Muscle of arm (tissue), 1 donor: ENCODE measurements at regions not wholly inside any gene's neighbourhood (a gene's known extent, or its start where the extent isn't known, plus 50 kb on each side); places are given as distances from the start of the nearest gene placed in this dataset.
A peak's percentile ranks its signal among the peaks of the same experiment; 100 is the strongest.
"Not testable (repeated sequence)": the region's sequence is repeated elsewhere in the genome, so short reads cannot be mapped to it uniquely, and the experiment has no call there.

ENCODE experiments used
- DNase-seq: peaks from one replicate; pipeline ENCODE4 v3.0.0-alpha.2; 2013

DNA sequence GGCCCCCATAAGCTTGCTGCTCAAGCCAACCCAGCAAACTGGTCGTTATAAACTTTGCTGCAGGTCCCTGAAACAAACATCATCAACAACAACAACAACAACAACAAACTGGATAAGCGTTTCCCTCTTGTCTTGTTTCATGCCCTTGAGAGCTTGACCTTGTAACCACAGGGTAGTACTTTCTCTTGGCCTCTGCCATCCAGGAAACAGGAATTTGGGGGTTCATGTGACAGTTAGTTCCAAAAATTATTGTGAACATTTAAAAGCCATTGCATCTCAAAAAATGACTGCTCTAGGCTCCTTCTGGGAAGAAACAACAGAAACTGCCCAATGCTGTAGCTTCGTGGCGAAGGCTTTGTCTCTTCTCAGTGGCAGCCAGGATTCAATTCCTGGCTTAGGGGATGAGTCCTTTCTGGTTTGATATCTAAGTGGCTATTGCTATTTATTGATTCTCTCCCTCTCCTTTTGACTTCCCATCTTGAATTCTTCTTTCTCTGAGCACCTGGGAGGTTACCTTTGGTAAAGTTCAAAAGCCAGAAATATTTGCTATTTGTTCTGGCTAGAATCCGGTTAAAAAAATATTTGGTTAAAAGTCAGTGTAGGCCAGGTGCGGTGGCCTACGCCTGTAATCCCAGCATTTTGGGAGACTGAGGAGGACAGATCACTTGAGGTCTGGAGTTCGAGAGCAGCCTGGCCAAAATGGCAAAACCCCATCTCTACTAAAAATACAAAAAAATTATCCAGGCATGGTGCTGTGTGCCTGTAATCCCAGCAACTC is 52.0 kb upstream of the CPM start:
- DNase-seq = no peak

DNA sequence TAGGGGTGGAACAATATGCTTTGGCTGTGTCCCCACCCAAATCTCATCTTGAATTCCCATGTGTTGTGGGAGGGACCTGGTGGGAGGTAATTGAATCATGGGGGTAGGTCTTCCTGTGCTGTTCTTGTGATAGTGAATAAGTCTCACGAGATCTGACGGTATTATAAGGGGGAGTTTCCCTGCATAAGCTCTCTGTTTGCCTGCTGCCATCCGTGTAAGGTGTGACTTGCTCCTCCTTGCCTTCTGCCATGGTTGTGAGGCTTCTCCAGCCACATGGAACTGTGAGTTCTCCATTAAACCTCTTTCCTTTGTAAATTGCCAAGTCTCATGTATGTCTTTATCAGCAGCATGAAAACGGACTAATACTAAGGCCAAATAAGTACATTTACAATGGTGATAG is 64.6 kb upstream of the CPM start:
- not testable (repeated sequence) for DNase-seq

DNA sequence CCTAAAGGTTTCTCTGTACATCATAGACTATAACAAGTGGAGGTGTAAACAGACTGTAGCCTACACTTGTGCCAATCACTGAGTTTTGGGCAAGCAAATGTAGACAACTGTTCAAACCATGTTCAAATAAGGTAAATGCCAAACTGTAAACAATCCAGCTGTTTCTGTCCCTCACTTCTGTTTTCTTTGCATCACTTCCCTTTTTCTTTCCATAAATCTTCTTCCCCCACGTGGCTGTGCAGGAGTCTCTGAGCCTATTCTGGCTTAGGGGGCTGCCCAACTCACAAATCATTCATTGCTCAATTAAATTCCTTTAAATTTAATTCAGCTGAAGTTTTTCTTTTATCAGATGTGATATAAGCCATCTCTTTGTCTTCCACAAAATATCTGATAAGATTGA is 65.1 kb upstream of the CPM start:
- DNase-seq = no peak

DNA sequence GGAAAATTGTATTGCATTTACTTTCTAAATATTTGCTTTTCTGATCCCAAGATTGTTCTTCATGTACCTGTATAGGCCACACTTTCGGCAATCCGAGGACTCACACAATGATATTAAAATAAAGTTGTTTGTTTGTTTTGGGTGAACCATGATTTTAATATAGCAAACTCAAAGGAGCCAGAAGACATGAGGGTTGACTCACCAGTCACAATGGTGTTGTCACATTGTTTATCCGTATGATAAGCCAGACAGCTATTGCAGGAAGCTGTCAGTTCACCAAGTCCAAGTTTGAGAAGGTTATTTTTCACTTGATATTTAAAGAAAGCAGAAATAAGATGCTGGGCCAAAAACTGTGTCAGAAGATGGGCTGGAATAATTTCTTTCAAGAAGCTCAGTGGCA is 67.1 kb upstream of the CPM start:
- DNase-seq = no peak

DNA sequence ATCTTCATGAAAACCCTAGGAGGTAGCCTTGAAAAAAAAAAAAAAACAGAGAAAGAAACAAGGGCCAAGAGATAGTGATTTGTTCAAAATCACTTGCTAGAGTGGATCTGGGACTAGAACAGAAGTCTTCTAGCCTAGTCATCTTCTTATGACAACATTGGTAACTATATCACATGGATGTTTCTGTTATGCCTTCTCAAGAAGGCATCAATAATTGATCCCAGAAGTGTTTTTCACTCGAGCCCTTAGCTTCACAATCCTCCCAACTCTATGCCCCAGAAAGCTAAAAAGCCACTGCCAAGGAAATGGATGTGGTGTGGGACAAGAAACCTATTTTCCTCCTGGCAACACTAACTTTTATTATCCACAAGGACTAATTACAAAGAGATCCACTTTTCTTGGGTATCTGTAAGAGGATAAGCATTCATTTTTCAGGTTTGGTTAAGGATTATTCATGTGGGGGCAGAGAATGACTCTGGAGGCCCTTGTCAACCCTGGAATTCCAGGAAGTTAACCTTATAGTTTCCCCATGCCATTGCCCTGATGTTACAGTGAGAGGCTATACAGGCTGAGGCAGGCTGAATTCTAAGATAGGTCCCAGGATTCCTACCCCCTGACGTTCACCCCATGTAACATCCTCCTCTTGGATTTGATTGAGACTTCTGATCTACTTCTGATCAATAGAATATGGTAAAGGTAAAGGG is 67.7 kb upstream of the CPM start:
- DNase-seq = no peak

DNA sequence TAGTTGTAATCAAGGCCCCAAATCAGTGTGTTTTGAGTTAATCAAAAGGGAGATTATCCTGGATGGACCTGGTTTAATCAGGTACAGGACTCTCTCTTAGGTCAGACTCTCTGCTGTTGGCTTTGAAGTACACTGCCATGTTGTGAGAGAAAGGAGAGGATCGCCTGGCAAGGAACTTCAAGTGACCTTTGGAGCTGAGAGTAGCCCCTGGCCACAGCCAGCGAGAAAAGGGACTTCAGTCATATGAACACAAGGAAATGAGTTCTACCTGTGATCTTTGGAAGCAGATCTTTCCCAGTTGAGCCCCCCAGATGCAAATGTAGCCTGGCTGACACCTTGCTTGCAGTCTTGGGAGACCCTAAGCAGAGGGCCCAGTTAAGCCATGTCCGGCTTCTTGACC is 68.3 kb upstream of the CPM start:
- DNase-seq = no peak

DNA sequence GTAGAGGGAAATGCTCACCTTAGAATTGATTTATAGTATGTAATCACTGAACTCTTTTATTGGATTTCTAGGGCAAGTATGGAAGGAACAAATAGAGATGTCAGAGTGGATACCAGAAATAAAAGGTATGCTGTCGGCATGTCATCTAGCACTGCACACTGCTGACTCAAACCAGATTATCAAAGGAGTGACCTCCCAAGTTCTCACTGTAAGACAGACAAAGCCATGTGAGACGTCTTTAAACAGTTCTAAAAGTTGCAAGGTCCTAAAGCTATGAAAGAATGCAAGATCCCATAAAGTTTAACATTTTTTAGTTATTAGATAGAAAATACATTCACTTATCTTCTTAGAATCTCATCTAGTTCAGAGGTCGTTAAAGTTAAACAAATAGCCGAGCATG is 70.0 kb upstream of the CPM start:
- DNase-seq = no peak

DNA sequence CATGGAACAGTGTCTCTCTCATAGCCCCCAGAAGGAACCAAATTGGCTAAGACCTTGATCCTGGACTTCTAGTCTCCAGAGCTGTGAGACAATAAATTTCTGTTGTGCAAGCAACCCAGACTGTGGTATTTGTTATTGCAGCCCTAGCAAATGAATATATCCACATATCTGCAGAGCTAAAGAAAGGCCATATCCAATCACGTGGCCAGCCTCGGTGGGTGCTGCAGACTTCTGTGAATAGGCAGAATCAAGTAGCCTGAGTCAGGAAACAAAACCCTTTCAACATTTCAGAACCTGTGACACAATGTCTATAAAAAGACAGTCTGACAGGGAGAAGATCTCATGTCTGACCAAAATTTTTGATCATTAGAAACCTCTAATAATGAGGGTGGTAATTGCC is 71.0 kb upstream of the CPM start:
- no peak for DNase-seq

DNA sequence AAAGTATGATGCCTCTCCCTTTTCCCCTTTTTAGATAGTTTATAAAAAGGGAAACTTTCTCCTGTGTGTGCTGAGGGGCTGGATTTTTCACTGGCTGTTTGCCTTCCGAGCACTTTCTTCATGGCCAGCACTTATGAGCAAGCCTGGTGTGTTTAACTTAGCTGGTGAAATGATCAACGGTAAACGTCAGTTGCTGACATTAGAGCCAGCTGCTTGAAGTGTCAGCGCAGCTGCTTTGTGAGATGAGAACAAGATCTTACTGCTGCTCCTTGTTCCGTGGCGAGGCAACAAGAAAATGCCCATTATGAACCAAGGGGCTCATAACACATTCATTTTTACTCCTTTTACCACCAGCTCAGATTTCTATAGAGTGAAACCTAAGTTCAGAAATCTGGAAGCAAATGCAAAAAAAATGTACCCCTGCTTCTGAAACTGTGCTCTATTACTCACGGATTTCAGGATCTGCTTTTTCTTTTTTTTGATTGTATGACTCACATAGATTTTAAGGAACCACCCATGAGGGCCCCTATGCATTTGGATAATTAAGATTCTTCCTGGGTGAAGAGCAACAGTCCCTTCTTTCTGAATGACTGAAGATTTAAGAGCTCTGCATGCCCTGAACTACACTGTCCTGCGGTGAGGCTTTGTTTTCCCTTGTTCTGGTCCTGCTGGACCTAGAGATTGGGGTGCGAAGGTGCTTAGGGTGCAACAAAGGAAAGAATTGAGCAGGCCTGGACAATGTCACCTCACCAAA is 74.3 kb upstream of the CPM start:
- DNase-seq = peak; percentile 71

DNA sequence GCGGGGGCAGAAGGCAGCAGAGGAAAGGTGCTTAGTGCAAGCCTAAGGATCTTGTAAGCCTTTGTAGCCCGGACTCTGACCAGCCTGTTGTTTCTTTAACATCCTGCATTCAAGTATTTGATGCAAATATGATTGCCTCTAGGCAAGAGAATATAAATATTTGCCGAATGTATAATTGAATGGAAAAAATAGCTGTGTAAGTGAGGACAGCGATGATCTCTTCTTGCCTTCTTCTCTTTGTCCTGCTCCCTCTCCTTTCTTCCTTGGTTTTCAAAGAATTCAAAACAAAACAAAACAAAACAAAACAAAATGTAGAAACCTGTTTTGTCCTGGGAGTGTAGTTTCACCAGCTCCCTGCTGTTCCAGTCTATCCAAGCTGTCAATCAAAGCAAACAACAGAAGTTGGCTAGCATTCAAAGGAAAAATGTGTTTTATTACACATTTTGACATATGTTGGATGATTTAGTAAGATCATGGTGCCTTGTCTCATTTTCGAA is 74.9 kb upstream of the CPM start:
- no peak for DNase-seq

DNA sequence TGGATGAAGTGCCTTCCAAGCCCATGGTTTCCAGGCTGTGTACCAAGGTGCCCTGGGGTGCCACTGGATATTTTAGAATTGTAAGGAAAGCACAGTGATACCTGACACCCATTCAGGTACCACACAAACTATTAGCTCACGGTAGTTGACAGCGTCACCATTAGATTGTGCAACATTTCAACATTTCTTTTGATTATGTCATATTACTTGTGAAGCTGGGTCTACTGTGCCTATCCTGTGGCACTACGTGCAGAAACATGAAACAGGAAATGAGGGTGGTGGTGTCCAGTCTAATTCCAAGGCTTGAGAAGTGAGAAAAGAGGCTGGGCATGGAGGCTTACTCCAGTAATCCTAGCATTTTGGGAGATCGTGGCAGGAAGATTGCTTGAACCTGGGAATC is 75.5 kb upstream of the CPM start:
- no peak for DNase-seq

DNA sequence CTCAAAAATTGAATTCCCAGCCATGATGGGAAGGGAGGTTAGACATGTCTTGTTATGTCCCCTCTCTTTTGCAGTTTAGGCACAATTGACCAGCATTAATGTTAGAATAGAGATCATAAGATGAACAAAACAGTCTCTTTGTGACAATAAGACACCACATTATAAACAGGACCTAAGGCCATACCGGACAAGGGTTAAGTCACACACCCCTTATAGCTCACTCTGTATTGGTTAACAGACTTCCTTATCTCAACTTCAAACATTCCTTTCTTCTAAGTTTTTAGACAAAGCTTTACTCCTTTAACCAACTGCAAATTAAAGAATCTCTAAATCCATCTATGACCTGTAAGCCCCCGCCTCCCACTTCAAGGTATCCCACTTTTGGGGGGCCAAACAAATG is 81.1 kb upstream of the CPM start:
- no peak for DNase-seq

DNA sequence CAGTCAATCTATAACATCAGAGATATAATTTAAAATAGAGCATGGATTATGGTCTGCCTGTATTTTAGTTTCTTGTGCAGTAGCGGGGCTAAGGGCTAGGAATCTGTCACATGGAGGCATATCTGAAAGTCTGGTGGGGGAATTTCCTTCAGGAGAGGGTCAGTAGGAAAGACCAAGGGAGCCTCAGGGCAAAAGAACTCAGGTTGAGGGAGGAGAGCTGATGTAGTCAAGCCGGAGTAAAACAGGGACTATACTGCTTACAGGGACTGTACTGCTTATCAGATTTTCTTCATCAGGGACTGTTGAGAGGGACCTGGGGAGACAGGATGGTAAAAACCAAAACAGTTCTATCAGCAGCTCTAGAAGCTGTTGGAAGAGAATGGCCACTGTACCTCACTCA is 82.0 kb upstream of the CPM start:
- DNase-seq = no peak

DNA sequence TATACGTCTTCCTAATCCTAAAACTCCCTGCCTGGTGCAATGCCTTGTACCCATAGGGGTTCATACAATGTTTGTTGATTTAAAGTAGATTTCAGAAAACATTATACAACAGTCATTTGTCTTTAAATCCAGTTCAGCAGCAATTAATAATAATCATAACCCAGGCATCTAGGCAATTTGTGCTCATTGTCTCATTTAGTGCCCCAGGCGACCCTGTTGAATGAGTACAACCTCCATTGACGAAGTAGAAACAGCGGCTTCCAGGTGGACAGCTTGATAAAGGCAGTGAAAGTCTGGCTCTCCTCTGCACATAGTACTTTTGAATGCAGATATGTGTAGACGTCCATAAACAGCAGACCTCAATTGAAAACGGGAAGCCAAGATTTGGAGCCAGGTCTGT is 82.9 kb upstream of the CPM start:
- DNase-seq = no peak

DNA sequence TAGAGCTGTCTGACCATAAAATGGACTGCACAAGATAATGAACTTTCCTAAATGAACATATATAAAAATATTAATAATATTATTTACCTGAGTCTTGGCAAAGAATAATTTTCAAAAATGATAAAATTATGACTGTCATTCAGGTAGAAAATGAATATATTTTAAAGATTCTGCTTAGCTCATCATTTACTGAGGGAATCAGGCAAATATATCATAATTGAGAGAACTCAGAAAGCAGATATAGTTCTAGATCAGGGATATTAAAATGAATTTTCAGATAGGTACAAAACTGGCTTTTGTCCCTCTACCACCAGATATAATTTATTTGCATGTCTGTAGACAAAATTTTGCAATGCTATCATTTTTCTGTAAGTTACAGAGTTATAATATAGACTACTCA is 86.1 kb upstream of the CPM start:
- no peak for DNase-seq

DNA sequence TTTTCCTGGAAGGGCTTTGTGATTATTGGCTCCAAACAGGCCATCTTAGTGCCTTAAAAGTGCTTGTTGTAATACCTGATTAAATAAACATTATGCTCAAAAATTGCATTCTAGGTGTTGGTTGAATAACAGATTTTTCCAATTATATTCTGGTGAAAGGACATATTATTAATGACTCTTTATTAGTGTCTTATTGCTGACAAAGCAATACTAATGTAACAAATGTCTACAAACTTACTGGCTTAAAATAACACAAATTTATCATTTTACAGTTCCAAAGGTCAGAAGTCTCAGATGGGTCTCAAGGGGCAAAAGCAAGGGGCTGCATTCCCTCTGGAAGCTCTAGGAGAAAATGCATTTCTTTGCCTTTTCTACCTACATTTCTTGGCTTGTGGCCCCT is 86.9 kb upstream of the CPM start:
- no peak for DNase-seq

DNA sequence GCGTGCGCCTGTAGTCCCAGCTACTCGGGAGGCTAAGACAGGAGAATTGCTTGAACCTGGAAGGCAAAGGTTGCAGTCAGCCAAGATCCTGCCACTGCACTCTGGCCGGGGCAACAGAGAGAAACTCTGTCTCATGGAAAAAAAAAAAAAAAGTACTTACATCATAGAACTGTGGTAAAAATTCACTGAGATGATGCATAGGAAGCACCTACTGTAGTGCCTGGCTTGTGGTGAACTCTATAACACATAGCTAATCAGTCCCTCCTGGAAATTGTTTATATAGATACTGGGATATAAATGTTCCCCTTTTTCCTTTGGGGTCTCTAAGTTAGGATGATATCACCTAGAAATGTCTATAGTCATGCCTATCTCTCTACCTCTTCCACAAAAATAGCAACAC is 89.7 kb upstream of the CPM start:
- DNase-seq = no peak

DNA sequence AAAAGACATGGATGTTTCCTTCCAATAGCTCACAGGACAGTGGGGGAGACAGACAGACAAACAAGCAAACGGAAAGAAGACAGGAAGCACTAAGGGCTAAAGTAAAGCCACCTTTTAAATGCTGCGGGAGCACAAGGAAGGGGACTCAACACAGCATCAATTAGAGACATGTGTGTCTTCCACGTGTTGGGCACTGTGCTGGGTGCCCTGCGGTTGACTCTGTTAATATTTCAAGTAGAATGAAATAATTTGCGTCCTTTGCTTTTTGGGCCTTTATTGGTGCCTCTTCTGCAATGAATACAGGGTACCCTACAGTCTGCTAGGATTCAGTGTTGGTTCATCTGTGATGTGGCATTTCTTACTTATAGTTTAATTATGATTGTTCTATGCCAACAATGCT is 90.9 kb upstream of the CPM start:
- DNase-seq = no peak

DNA sequence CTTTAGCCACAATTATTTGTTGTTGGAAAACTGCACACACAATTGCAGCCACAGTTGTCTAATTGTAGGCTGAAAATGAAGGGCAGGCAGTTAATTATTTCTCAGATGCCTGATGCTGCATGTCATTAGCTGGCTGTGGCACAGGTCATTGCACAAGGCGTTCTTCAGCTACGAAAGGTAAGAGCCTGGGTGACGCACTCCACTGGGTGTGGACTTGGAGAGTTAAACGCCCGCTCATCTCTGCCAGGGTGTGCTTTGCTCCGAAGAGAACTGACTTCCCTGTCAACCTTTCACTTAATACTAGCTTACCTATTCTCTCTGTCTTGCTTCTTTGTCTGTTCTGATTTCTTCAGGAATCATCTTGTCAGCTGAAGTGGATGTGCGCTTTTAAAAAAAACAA is 91.4 kb upstream of the CPM start:
- DNase-seq = no peak

DNA sequence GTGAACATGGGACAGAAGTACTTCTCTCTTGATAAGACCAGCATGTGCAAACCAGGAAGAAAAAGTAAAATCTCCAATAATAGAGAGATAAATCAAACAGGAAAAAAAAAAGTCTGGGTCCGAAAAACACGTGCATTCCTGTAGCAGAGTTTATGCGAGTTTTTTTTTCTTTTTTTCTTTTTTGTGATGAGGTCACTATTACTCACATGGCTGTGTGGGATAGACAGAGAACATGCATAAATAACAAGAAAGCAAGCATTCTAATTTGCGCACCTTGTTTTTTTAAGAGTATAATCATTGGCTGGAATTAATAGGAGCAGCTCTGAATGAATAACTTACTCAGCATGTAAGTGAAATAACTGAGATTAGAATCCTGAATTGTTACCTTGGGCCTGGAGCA is 91.9 kb upstream of the CPM start:
- no peak for DNase-seq

DNA sequence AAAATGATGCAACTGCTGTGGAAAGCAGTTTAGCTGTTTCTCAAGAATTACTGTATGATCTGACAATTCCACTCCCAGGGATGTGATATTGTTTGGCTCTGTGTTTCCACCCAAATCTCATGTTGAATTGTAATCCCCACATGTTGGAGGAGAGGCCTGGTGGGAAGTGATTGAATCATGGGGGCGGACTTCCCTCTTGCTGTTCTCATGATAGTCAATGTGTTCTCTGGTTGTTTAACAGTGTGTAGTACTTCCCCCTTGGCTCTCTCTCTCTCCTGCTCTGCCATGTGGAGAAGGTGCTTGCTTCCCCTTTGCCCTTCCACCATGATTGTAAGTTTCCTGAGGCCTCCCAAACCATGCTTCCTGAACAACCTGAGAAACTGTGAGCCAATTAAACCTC is 93.4 kb upstream of the CPM start:
- DNase-seq = no peak

DNA sequence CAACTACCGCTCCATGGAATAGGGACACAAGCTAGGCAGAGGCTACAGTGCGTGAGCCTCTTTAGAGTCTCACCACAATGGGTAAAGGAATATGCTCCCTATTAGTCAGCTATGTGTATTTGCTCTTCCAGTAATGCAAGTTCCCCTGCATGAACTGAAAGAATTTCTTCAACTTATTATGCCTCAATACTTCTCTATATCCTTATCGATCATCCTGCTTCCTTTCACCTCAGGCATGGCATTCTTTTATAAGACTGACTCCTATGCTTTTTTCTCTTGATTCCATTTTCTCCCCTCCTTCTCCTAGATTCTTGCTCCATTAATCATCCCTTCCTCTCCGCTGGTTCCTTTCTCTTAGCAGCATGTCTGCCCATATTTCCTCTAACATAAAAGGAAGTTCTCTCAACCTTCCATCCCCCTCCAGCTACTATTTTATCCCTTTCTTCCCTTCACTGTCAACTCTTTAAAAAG is 94.5 kb upstream of the CPM start:
- no peak for DNase-seq
